GM20000 (cell line): ENCODE measurements at regions not wholly inside any gene's neighbourhood (a gene's known extent, or its start where the extent isn't known, plus 50 kb on each side); places are given as distances from the start of the nearest gene placed in this dataset.

Source experiments
- DNase-seq: peaks from one replicate; pipeline ENCODE4 v3.0.0; 2012; ENCODE audit warnings: low spot score
- CTCF ChIP-seq: IDR thresholded peaks from 2 replicates; pipeline ENCODE4 v1.5.1; 2012; ENCODE audit warnings: mild to moderate bottlenecking, control low read depth; ENCODE audit errors: extremely low read depth, missing control alignments

GRCh38 chr7:84677117-84677732, 482.6 kb upstream of the SEMA3A start:
- TF ChIP-seq CTCF: no peak
- DNase-seq: no peak

GRCh38 chr7:84675633-84676034, 481.0 kb upstream of the SEMA3A start:
- no peak for DNase-seq
- TF ChIP-seq CTCF: no peak

GRCh38 chr7:84674236-84674913, 479.8 kb upstream of the SEMA3A start:
- TF ChIP-seq CTCF: no peak
- DNase-seq: no peak

GRCh38 chr7:84669177-84669732, 474.7 kb upstream of the SEMA3A start:
- DNase-seq: no peak
- TF ChIP-seq CTCF: no peak

- no peak for DNase-seq
- no peak for TF ChIP-seq CTCF
Measured at GRCh38 chr7:84668116-84668515, 473.5 kb upstream of the SEMA3A start.

GRCh38 chr7:84666651-84667050, 472.1 kb upstream of the SEMA3A start:
- DNase-seq: no peak
- TF ChIP-seq CTCF: no peak

GRCh38 chr7:84665339-84665738, 470.8 kb upstream of the SEMA3A start:
- DNase-seq: no peak
- no peak for TF ChIP-seq CTCF
